GM20000 (cell line): ENCODE measurements at regions not wholly inside any gene's neighbourhood (a gene's known extent, or its start where the extent isn't known, plus 50 kb on each side); places are given as distances from the start of the nearest gene placed in this dataset.
"Not testable (repeated sequence)": the region's sequence is repeated elsewhere in the genome, so short reads cannot be mapped to it uniquely, and the experiment has no call there.

ENCODE experiments used
- DNase-seq: peaks from one replicate; pipeline ENCODE4 v3.0.0; 2012; ENCODE audit warnings: low spot score
- TF ChIP-seq, protein P1 (sequence below): IDR thresholded peaks from 2 replicates; pipeline ENCODE4 v1.5.1; 2012; ENCODE audit warnings: mild to moderate bottlenecking, control low read depth; ENCODE audit errors: extremely low read depth, missing control alignments

DNA sequence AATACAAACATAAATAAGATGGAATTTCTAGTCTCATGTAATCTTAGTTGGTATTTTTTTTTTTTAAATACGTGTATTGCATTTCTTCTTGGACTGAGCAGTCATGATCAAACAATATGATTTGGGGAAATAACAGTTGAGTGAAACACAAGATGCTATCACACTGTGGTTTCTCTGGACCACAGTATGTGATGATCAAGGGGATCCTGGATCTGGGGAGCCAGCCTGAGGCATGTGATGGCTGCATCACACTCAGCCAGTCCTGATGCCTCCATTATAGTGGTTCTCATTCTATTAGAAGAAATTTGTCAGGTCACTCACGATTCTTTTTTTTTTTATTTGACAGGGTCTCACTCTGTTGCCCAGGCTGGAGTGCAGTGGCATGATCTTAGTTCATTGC is 495.9 kb upstream of the POT1 start:
- DNase-seq, result no peak
- TF ChIP-seq, protein P1, sequence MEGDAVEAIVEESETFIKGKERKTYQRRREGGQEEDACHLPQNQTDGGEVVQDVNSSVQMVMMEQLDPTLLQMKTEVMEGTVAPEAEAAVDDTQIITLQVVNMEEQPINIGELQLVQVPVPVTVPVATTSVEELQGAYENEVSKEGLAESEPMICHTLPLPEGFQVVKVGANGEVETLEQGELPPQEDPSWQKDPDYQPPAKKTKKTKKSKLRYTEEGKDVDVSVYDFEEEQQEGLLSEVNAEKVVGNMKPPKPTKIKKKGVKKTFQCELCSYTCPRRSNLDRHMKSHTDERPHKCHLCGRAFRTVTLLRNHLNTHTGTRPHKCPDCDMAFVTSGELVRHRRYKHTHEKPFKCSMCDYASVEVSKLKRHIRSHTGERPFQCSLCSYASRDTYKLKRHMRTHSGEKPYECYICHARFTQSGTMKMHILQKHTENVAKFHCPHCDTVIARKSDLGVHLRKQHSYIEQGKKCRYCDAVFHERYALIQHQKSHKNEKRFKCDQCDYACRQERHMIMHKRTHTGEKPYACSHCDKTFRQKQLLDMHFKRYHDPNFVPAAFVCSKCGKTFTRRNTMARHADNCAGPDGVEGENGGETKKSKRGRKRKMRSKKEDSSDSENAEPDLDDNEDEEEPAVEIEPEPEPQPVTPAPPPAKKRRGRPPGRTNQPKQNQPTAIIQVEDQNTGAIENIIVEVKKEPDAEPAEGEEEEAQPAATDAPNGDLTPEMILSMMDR, result no peak

DNA sequence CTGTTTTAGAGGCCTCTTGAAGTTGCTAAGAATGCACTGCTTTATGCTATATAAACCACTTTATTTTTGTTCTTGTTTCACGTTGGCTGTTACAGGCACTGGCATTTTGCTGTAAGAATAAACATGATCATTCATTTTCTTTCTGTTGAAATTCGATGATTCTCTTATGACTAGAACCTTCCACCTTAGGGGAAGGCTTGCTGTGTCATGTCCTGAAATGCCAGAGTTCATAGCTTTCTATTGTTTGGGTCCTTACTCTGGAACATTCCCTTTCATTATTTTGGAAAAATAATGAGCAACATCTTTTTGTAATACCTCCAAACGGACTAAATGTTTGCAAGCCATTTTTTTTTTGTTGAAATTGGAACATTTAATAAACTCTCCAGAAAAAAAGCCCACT is 495.1 kb upstream of the POT1 start:
- TF ChIP-seq, protein P1, result no peak
- DNase-seq, result no peak

DNA sequence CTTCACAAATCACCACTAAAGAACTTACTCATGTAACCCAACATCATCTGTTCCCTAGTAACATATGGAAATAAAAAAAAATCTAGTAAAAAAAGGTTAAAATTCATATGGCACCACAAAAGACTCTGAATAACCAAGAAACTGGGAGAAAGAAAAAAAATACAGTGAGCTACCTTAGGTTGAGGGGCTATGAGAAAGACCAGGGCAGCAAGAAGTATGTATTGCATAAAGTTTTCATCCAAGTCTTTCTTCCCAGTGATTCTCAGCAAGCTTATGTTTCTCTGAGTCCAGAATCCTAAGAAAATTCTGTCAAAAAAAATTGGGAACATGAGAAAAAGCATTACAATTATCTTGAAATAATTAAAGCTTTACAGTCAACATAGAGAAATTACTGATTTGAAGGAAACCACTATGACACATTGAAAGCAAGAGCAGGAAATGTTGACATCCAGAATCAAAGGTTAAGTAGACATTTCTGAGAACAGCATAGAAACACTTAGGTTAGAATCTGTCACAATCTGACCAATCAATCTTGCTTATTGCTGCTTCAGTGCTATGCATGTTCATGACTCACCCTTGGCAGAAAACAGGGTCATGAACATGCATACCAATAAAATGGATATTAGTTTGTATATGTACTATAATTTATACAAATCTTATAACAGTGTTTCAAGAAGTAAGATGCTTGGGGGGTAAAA is 494.0 kb upstream of the POT1 start:
- TF ChIP-seq, protein P1, result no peak
- no peak for DNase-seq

DNA sequence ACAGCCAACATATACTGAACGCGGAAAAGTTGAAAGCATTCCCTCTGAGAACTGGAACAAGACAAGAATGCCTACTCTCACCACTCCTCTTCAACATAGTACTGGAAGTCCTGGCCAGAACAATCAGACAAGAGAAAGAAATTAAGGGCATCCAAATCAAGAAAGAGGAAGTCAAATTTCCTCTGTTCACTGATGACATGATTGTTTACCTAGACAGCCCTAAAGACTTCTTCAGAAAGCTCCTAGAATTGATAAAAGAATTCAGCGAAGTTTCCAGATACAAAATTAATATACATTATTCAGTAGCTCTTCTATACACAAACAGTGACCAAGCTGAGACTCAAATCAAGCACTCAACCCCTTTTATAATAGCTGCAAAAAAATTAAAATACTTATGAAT is 491.8 kb upstream of the POT1 start:
- not testable (repeated sequence) for DNase-seq

DNA sequence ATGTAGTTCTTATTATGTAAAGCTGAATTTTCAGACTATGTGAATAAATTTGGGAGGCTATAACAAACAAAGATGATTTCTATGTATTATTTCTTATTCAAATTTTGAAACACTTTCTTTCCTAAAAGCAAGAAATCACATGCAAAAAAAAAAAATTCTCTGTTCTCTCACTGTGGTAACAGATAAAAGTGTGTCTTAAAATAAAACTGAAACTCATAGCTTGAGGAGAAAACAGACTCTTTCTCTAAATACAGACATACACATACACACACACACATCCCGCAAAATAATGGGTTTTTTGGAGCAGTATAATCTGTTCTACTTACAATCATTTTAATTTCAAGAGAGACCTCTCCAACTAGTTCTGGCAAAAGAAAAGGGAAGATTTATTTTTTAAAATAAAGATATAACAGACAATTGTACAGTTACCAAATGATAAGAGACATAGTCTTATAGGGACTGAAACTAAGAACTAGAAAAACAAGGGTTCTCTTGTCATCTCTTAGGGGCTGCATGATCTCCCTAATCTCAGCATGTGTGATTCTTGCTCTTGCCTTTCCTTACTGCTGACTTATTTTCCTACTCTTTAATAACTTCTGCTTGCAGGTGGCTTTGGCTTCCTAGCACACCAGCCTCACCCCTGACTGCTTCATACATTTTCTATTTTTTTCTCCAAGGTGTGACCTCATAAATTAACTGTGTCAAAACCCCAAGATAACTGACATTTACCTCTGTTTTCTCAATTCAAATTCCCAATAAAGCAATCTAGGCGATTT is 483.5 kb upstream of the POT1 start:
- no peak for DNase-seq
- TF ChIP-seq, protein P1, result no peak

DNA sequence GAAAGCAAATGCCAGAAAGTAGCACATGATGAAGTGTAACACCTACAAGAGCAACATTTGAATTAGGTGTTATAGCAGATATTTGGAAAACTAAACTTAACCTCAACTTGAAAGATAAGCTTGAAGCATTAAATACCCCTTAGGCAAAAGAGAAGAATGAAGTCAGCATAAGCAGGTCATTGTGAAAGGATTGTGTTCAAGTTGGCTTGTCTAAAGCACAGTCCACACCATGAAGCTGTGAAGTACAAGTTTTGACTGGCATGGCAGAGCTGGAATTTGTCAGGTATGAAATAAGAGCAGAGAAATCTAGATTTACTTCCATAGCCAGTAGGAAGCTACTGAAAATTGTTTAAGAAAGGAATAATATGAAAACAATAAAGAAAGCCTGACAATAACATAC is 480.3 kb upstream of the POT1 start:
- no peak for DNase-seq
- TF ChIP-seq, protein P1, result no peak

DNA sequence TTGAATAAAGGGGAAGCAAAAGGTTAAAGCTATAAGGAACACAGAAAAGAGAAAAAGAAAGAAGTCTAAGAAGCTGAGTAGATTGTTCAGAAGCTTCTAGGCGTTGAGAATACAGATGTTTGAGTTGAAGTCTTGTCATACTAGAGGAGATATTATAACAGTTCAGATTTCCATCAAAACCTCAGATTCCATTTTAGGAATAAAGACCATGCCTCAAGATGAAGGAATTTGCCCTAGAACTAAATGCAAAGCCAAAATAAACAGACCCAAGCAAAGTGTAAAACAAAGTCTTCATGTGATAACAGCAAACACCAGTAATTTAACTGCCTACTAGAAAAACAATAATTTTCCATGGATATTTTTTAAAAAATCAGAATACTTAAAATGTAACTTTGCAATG is 476.5 kb upstream of the POT1 start:
- TF ChIP-seq, protein P1, result no peak

More for the DNA sequence above, 476.5 kb upstream of the POT1 start:
- no peak for DNase-seq
